IPS DF 4.7 (cell line): ENCODE measurements at regions not wholly inside any gene's neighbourhood (a gene's known extent, or its start where the extent isn't known, plus 50 kb on each side); places are given as distances from the start of the nearest gene placed in this dataset.
"Not testable (repeated sequence)": the region's sequence is repeated elsewhere in the genome, so short reads cannot be mapped to it uniquely, and the experiment has no call there.

Experiments
- DNase-seq: peaks from one replicate; pipeline ENCODE4 v3.0.0-alpha.2; 2013; ENCODE audit warnings: low spot score; ENCODE audit errors: extremely low read depth

DNA sequence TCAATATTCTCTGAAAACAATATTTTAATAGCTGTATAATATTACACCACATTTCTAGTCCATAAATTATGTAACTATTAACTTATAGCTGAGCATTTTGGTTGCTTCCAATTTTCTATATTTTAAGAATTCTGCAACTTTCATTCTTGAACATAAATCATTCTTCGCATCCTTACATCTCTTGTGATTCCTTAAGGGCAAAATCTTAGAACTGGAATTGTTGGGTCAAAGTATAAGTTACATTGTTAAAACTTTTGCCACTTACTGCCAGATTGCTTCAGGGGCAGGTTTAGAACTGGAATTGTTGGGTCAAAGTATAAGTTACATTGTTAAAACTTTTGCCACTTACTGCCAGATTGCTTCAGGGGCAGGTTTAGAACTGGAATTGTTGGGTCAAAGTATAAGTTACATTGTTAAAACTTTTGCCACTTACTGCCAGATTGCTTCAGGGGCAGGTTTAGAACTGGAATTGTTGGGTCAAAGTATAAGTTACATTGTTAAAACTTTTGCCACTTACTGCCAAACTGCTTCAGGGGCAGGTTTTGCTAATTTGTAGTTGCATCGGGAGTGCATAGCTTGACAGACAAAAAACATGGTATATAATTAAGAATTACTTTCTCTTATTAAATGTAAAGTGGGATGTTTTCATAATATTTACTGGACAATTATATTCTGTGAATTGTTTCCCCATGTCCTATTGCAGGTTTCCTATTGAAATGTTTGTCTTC lies 179.9 kb upstream of the OR13F1 start:
- not testable (repeated sequence) for DNase-seq

DNA sequence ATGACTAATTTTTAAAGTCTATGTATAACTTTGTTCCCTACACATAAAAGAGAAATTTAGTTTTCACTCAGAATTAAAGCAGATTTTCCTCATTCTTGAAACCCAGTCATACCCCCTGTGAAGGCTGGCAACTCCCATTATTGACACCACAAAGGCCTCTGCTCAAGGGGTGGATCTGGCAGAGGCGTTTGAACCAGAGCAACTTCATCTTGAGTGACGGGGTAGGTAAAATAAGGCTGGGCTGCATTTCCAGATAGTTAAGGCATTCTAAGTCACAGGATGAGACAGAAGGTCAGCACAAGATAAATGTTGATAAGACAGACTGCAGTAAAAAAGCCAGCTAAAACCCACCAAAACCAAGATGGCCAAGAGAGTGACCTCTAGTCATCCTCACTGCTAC lies 177.2 kb upstream of the OR13F1 start:
- DNase-seq: no peak

DNA sequence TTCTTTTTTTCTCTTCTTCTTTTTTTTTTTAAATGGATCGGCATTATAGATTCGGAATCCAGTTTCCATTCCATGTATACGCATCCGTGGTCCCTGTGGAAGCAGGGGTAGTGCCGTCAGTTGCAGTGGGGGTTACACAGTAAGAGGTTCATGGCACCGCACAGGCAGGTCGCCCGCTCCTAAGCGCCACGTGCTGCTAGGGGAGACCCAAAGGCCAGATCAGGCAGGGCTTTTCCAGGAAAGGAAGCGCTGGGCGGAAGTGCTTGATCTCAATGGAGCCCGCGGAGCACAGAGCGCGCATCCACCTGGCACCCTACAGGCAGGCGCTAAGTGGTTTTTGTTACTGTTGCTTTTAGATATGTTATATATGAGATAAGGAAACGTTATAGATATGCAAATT lies 174.8 kb upstream of the OR13F1 start:
- no peak for DNase-seq

DNA sequence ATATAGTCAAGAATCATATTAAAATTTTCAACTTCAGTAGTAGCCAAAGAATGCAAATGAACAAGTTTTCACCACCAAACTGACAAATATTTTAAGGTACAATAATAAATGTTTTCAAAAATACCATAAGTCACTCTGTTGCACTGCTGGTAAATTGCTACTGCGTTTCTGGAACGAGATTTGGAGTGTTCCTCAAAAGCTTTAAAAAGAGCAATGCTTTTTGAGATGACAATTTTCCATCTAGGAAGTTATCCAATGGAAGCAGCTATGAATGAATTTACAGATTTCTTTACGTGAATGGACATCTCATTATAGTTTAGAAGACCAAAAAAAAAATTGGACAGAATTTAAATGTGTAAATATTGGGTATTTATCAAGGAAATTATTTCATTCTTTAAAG lies 173.2 kb upstream of the OR13F1 start:
- no peak for DNase-seq

DNA sequence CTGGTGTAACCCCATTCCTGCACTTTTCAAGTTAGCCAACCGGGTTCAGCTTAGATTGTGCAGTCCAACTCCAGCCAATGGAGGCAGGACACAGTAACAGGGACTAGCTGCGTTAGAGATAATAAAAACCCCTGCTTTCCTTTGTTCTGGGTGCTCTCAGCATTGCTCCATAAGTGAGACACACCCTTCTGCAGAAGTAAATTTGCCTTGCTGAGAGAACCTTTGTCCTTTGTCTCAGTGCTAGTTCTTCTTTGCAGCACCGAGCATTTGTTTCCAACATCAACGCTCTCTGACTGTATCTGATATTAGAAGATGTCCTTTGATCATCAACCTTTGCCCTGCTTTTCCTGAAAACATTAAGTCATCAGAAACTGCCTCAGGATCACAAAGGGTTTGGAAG lies 169.5 kb upstream of the OR13F1 start:
- DNase-seq: no peak

DNA sequence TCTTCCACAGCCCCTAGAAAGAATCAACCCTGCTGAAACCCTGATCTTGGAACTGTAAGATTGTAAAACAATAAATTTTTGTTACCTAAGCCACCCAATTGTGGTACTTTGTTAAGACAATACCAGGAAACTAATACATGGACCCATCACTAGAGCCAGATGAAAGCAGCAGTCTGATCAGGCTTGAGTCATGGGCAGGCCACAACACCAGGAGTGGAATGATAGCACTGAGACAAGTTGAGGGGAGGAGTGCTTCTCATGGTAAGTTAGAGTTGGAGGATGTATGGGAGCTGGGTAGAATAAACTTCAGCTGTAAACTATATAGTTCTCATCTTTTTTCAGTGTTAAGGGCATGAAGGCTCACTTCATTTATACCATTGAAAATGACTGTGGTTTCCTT lies 164.4 kb upstream of the OR13F1 start:
- no peak for DNase-seq

DNA sequence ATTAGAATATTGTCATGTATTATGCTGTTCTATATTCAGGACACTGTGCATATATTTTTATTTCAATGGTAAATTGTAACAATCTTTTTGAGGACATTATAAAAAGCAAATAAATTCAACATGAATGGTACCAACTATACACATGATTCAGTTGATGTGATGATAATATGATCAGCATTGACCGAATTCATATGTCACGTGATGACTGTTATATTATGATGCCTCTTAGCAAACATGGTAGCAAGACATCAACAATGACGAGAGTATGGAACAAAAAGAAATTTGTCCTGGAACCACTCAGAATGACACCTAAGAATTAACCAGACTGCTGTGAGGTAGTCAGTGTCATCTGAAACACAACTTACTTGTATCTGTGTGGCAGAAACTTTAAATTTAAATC lies 161.5 kb upstream of the OR13F1 start:
- DNase-seq: no peak

DNA sequence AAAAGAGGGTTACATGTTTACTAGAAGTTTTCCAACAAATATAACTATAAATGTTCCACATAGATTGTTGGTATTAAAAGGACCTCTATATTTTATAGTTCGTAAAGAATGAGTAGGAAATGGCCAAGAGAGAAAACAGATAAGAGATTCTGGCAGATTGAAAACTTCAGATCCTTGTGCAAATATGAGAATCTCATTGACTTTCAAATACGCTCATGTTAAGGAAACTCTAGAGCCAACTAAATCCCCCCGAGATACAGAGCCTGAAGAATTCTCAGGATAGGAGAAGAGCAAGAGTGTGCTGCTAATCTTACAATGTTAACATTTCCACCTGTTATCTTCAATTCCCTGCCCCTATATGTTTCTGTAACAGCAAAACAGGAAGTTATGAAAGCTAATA lies 159.0 kb upstream of the OR13F1 start:
- DNase-seq: no peak

DNA sequence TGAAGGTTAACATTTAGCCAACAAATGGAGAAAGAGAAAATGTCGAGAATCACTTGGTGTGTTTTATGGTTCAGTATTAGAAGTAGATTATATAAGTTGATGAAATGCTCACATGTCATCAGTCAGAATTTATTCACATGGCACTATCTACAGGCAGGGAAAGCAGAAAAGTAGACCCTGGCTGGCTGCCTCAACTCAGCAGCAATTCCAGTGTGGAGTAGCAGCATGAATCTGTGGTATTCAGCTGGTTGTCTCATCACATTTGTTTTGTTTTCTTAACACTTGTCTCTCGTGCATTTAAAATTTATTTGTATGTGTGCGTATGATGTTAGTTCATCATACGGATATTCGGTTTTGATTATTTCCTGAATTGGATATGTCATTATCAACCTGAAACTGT lies 153.5 kb upstream of the OR13F1 start:
- no peak for DNase-seq

DNA sequence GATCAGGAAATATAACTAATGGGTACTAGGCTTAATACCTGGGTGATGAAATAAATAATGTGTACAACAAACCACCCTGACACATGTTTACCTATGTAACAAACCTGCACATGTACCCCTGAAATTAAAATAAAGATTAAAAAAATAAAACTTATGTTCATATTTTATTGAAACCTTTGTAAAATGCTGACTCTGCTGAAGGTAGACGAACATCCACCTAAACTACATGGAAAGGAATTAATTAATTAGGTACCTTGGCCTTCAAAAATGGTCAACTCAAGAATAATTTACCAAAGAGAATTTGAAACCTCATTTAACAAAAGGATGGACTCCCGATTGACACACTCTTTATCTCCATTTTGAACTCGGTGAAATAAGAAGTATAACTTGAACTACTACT lies 152.3 kb upstream of the OR13F1 start:
- no peak for DNase-seq

DNA sequence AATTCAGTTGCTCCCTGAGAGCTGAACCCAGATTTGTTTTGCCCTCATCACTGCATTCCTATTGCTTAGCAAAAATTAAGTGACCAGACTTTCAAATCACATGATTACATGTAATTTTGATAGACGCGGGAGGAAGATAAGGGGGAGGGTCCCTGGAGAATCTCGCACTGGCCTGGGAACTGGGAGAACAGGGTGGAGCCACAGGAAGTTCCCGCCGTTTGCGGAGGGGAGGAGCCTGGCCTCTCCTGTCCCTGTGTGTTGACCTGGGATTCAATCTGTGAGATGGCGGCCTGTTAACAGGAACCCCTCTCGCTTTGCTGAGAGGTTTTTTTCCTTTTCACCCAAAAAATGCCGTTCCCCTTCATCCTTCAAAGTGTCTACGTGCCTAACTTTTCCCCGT lies 142.9 kb upstream of the OR13F1 start:
- DNase-seq: no peak

DNA sequence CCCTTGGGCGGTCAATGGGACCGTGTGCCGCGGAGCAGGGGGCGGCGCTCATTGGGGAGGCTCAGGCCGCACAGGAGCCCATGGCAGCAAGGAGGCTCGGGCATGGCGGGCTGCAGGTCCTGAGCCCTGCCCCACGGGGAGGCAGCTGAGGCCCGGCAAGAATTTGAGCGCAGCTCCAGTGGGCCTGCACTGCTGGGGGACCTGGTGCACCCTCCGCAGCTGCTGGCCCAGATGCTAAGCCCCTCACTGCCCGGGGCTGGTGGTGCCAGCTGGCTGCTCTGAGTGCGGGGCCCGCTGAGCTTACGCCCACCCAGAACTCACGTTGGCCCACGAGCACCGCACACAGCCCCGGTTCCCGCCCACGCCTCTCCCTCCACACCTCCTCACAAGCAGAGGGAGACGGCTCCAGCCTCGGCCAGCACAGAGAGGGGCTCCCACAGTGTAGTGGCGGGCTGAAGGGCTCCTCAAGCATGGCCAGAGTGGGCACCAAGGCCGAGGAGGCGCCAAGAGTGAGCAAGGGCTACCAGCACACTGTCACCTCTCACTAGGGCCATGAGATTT lies 141.1 kb upstream of the OR13F1 start:
- DNase-seq: no peak

DNA sequence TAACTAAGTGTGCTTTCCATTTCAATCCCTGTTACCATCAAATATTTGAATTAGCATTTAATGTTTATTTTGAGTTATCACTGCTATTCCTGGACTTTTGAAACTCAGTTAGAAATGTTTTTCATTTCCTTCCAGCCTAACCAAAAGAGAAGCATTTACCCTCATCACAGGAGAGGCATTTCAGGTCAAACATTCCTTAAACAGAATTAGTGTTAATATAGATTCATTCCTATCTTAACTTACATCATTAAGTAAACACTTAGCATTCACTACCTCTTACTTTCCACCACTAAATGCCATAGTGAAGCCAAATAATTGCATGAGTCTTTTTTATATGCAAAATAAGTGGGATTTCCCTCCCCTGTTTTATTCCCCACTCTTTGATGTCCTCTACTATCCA lies 136.6 kb upstream of the OR13F1 start:
- DNase-seq: no peak

DNA sequence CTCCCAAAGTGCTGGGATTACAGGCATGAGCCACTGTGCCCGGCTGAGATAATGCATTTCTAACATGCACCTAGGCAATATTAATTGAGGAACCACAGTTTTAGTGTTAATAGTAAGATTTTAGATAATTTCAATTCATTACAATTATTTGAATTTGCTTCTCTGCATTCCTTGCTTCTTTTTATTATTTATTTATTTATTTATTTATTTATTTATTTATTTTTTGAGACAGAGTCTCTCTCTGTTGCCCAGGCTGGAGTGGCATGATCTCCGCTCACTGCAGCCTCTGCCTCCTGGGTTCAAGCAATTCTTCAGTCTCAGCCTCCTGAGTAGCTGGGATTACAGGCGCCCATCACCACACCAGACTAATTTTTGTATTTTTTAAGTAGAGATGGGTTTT lies 135.7 kb upstream of the OR13F1 start:
- not testable (repeated sequence) for DNase-seq

DNA sequence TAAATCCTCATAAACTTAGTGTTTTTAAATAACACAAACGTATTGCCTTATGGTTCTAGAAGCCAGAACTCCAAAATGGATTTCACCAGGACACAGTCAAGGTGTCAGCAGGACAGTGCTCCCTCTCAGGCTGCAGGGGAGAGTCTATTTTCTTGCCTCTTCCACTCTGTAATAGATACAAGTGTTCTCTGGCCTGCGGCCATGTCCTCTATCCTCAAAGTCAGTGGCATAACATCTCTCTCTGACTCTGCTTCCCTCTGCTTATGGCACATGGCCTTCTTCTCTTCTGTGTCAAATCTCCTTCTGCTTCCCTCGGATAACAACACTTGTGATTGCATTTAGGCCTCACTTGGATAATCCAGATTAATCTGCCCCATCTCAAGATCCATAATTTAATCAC lies 129.4 kb upstream of the OR13F1 start:
- DNase-seq: no peak

DNA sequence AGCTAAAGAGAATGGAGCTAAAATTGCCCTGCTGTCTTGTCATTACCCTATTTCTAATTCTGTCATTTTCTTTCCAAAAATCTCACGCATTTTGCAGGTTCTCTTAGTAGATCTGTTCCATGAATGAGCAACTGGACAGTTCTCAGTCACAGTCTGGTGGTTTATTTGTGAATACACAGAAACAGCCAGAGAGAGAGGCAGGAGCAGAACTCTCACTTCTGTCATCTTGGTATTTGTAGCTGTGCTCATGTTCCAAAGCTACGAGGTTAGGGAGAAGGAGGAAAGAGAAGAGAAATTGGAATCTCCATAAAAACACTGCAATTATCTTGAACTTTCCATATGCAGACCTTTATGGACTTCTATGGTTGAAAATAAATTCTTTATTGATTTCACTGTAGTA lies 118.0 kb upstream of the OR13F1 start:
- no peak for DNase-seq

DNA sequence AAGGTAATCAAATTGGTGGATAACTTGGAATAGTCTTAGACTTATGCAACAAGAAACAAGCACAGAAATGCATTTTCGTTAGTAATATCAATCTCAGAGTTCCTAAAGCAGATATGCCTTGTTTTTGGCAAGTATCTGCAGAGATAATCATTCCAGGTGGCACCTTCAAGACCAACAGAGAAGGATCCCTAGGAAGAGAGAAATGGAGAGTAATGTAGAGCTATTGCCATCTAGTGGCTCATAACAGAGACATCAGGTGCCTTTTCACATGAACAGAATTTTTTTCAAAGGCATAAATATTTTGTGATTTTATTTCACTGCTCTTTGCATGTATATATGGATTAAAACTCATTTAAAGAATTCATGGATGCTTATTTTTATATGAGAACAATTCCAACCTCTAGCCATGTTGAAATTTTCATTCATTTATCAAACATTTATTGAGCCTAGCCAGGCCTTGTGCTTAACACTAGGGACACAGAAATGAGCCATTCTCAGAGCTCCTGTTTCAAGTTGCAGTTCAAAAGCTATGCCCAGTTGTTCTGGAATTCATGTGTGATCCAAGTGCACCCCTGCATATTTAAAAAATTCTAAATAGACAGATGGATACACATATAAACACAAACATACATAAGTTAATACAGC lies 117.5 kb upstream of the OR13F1 start:
- DNase-seq: peak; percentile 5

DNA sequence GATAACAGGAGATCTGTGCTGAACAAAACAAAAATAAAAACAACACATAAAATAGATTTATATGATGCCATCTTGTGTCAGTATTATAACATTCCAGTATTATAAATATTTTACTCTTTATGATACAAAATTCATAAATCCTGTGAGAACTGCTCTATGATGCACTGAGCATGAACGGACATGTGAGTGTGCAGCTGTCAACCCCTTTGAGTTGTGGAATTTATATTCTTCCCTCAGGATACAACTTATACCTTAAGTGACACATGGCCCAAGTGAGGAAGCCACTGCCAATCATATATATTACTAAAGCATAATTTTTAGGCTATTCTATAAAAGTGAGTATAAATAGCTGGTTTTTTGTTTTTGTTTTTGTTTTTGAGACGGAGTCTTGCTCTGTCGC lies 116.0 kb upstream of the OR13F1 start:
- no peak for DNase-seq

DNA sequence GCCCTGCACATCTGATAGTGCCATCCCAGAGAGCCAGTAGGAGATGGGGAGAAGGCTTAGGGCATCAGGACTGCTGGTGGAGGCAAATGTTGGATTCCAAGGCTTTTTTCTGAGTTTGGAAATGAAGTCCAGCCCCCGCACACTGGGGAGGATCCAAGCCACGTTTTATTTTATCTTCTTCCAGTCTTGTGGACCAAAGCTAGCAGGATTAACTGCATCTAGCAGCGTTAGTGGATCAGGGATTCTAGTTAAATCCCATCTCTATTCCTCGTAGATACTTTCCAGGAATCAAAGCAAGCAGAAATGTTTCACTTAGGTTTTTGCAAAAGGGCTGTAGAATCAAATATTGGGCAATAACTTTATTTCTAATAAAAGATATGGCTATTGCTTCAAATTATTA lies 114.7 kb upstream of the OR13F1 start:
- DNase-seq: no peak

DNA sequence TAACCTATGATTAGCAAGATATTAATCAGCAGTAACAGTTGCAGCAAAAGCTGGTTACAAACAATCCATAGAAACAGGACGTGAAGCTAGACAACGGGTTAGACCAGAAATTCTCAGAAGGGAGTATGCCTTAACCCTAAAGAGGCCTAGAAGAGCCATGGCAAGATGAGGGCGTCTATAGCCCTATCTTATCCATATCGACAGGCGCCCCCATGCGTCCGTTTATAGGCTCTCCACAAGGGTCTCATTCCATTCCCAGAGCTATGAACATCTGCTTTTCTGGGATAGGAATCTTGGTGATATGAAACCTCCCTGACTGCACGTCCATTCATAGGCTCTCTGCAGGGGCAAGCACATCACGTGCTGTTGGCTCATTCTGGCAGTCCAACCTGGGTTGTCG lies 109.2 kb upstream of the OR13F1 start:
- peak; percentile 28 for DNase-seq

DNA sequence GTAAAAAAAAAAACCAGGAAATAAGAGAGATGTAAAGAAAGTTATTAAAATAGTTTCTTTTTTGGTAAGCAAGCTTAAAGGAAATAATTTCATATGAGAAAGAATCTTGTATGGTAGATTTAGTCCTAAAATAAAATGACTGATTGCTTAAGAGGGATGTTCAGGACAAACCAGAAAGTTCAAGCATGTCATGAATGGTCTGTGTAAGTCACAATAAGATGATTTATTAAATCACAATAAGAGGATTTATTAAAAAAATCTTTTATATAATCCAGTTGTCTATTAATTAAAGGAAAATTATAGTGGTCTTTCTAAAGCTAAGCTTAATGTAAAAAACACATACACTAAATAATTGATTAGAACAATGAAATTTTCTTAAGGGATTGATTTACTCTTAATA lies 91.8 kb upstream of the OR13F1 start:
- no peak for DNase-seq

DNA sequence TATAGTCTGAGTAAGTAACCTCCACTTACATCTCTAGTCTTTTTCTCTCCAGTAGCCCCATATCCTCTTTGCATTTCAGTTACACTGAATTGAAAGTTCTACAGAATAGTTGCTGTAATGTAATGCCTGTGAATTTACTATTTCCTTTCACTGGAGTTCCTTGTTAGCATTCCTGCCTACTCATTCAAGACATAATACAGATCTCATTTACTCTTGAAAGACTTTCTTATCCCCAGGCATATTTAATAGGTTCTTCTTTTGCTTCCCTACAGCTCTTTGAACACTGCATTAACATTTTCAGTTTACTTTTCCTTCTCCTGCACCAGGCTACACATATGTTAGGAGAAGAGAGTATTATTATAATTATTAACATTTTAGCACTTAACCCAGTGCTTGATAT lies 87.6 kb upstream of the OR13F1 start:
- no peak for DNase-seq

DNA sequence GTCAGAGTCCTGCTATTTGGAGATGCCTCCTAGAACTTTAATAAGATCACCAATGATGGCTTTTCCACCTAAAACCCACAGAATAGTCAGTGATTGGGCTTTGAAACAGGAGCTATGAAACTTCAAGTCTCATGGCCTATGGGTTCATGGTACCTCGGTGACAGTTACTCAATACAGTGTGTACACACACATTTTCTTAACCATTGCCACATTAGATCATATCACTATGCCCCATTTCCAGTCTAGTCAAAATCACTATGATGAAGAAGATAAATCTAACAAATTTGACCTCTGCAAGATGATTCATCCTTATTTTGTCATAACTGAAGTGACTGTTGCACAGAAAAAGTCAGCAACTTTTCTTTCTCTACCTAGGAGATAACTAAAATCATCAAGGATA lies 86.8 kb upstream of the OR13F1 start:
- no peak for DNase-seq
